ENCODE measurements at regions not wholly inside any gene's neighbourhood (a gene's known extent, or its start where the extent isn't known, plus 50 kb on each side); places are given as distances from the start of the nearest gene placed in this dataset.

DNA sequence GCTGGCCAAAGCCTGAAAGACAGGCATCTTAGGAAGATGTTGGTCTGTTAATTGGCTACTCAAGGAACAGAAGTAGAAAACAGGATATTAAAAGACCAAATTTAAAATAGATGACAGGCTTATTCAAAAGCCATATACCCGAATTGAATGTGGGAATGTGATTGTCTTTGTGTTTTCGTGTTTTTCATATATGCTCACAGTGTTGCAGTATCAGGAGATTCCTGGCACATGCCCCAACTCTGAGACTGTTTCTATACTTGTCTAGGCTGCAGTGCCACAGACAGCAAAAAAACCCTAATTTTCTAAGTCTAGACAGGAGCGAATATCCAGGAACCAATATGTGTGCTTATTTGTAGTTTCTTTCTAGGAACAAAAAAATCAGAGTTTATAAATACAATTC lies 57.4 kb upstream of the KRR1 start:
- no peaks in the 10 kb centered on the region for H3K9me3 ChIP-seq (ENCODE audit: low read depth, low read length)
- no peaks in the 10 kb centered on the region for H3K36me3 ChIP-seq (ENCODE audit: insufficient read depth, low read length)
- peak overlapping the region; percentile 14 for H3K4me2 ChIP-seq (ENCODE audit: insufficient read depth, low read length)
- no peak for TF ChIP-seq CTCF (IDR thresholded peaks at IDR 0.05; ENCODE audit: extremely low read depth, low read depth, low read length)
- H3K79me2 ChIP-seq (ENCODE audit: insufficient read depth, low read length) = no peaks in the 10 kb centered on the region
- peaks cover 12% of the 10 kb centered on the region for H3K4me1 ChIP-seq (ENCODE audit: insufficient read depth, low read length)
- peak overlapping the region; percentile 48 for H2AFZ ChIP-seq (ENCODE audit: low read length)
- no peak overlapping the region for H3K27ac ChIP-seq (ENCODE audit: low read depth, low read length)
- DNase-seq (ENCODE audit: insufficient read length, low spot score, missing footprints) = no peak
- no peaks in the 10 kb centered on the region for H3K27me3 ChIP-seq (ENCODE audit: insufficient read depth, low read length)
- H4K20me1 ChIP-seq (ENCODE audit: insufficient read depth, low read length) = no peaks in the 10 kb centered on the region
- no peak overlapping the region for H3K4me3 ChIP-seq (ENCODE audit: insufficient read depth, low read length)

GRCh38 chr12:75568393-75568792 lies 57.0 kb upstream of the KRR1 start:
- Histone ChIP-seq H3K27ac (ENCODE audit: low read depth, low read length) (no peak overlapping the region), H3K36me3 (ENCODE audit: insufficient read depth, low read length) (no peaks in the 10 kb centered on the region), H3K4me2 (ENCODE audit: insufficient read depth, low read length) (peak overlapping the region; percentile 14), H3K4me1 (ENCODE audit: insufficient read depth, low read length) (peaks cover 12% of the 10 kb centered on the region), H3K27me3 (ENCODE audit: insufficient read depth, low read length) (no peaks in the 10 kb centered on the region), H3K9me3 (ENCODE audit: low read depth, low read length) (no peaks in the 10 kb centered on the region), H3K4me3 (ENCODE audit: insufficient read depth, low read length) (no peak overlapping the region), H3K79me2 (ENCODE audit: insufficient read depth, low read length) (no peaks in the 10 kb centered on the region), H2AFZ (ENCODE audit: low read length) (peak overlapping the region; percentile 33), H4K20me1 (ENCODE audit: insufficient read depth, low read length) (no peaks in the 10 kb centered on the region)
- TF ChIP-seq CTCF (IDR thresholded peaks at IDR 0.05; ENCODE audit: extremely low read depth, low read depth, low read length) = no peak
- no peak for DNase-seq (ENCODE audit: insufficient read length, low spot score, missing footprints)

DNA sequence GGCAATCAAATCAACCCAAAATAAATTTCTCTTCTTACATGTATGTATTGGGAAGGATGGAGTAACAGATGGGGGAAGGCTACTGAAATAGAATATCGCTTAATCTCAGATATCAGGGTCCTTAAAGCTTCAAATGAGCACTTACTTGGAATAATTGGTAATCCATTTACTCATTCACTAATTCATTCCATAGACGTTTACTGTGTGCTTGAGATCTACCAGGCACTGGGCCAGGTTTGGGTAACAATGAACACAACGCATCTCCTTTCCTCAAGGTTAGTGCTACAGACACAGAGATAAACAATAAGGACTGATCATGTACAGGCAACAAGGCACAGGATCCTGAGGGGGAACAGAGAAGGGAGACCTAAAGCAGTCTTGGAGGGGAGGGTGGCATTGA lies 54.4 kb upstream of the KRR1 start:
- Histone ChIP-seq H4K20me1 (ENCODE audit: insufficient read depth, low read length) (no peaks in the 10 kb centered on the region), H3K27ac (ENCODE audit: low read depth, low read length) (no peak overlapping the region), H2AFZ (ENCODE audit: low read length) (no peak overlapping the region), H3K9me3 (ENCODE audit: low read depth, low read length) (no peaks in the 10 kb centered on the region), H3K79me2 (ENCODE audit: insufficient read depth, low read length) (no peaks in the 10 kb centered on the region), H3K4me3 (ENCODE audit: insufficient read depth, low read length) (no peak overlapping the region), H3K4me2 (ENCODE audit: insufficient read depth, low read length) (no peak overlapping the region), H3K4me1 (ENCODE audit: insufficient read depth, low read length) (peaks cover 12% of the 10 kb centered on the region), H3K27me3 (ENCODE audit: insufficient read depth, low read length) (no peaks in the 10 kb centered on the region), H3K36me3 (ENCODE audit: insufficient read depth, low read length) (no peaks in the 10 kb centered on the region)
- DNase-seq (ENCODE audit: insufficient read length, low spot score, missing footprints) = no peak
- no peak for TF ChIP-seq CTCF (IDR thresholded peaks at IDR 0.05; ENCODE audit: extremely low read depth, low read depth, low read length)

GRCh38 chr12:75564852-75565251 lies 53.4 kb upstream of the KRR1 start:
- Histone ChIP-seq H3K4me1 (ENCODE audit: insufficient read depth, low read length) (peaks cover 12% of the 10 kb centered on the region), H2AFZ (ENCODE audit: low read length) (no peak overlapping the region), H3K27me3 (ENCODE audit: insufficient read depth, low read length) (no peaks in the 10 kb centered on the region), H3K79me2 (ENCODE audit: insufficient read depth, low read length) (no peaks in the 10 kb centered on the region), H3K9me3 (ENCODE audit: low read depth, low read length) (no peaks in the 10 kb centered on the region), H3K27ac (ENCODE audit: low read depth, low read length) (no peak overlapping the region), H4K20me1 (ENCODE audit: insufficient read depth, low read length) (no peaks in the 10 kb centered on the region), H3K4me2 (ENCODE audit: insufficient read depth, low read length) (no peak overlapping the region), H3K36me3 (ENCODE audit: insufficient read depth, low read length) (no peaks in the 10 kb centered on the region), H3K4me3 (ENCODE audit: insufficient read depth, low read length) (no peak overlapping the region)
- DNase-seq (ENCODE audit: insufficient read length, low spot score, missing footprints) = no peak
- TF ChIP-seq CTCF (IDR thresholded peaks at IDR 0.05; ENCODE audit: extremely low read depth, low read depth, low read length) = no peak
